Endothelial cell (in vitro differentiated cells): ENCODE measurements at regions not wholly inside any gene's neighbourhood (a gene's known extent, or its start where the extent isn't known, plus 50 kb on each side); places are given as distances from the start of the nearest gene placed in this dataset.

Experiments
- DNase-seq: peaks from one replicate; pipeline ENCODE4 v3.0.0; 2021; ENCODE audit warnings: low spot score
- H3K27ac Mint-ChIP-seq: one replicate; pipeline ENCODE4 v1.8.0; 2021; ENCODE audit warnings: mixed read lengths, inconsistent platforms; ENCODE audit not compliant: unreplicated experiment
- H3K27me3 Mint-ChIP-seq: one replicate; pipeline ENCODE4 v1.8.0; 2021; ENCODE audit warnings: mild to moderate bottlenecking, moderate library complexity, mixed read lengths, inconsistent platforms; ENCODE audit not compliant: unreplicated experiment
- H3K36me3 Mint-ChIP-seq: one replicate; pipeline ENCODE4 v1.8.0; 2021; ENCODE audit warnings: mild to moderate bottlenecking, low read depth, mixed read lengths, inconsistent platforms; ENCODE audit not compliant: unreplicated experiment
- H3K4me1 Mint-ChIP-seq: one replicate; pipeline ENCODE4 v1.8.0; 2021; ENCODE audit warnings: mild to moderate bottlenecking, mixed read lengths, inconsistent platforms; ENCODE audit not compliant: unreplicated experiment
- H3K4me3 Mint-ChIP-seq: one replicate; pipeline ENCODE4 v1.8.0; 2021; ENCODE audit warnings: mild to moderate bottlenecking, mixed read lengths, inconsistent platforms; ENCODE audit not compliant: unreplicated experiment
- H3K9me3 Mint-ChIP-seq: one replicate; pipeline ENCODE4 v1.8.0; 2021; ENCODE audit warnings: mixed read lengths, inconsistent platforms; ENCODE audit not compliant: unreplicated experiment
- CTCF ChIP-seq: fragments of 200-600 bp; sonication (generic); IDR thresholded peaks from one replicate; pipeline ENCODE4 v1.5.0; 2021; ENCODE audit warnings: antibody characterized with exemption; ENCODE audit not compliant: unreplicated experiment

- no peak overlapping the region for H3K27ac Mint-ChIP-seq
- H3K4me3 Mint-ChIP-seq = no peak overlapping the region
- peaks cover 8% of the 10 kb centered on the region for H3K9me3 Mint-ChIP-seq
- H3K36me3 Mint-ChIP-seq = no peaks in the 10 kb centered on the region
- no peak for DNase-seq
- H3K4me1 Mint-ChIP-seq = no peaks in the 10 kb centered on the region
- no peak for TF ChIP-seq CTCF
- H3K27me3 Mint-ChIP-seq = no peaks in the 10 kb centered on the region
These were observed 2219.4 kb downstream of the NCAM2 start for GRCh38 chr21:23217597-23217996.

DNA sequence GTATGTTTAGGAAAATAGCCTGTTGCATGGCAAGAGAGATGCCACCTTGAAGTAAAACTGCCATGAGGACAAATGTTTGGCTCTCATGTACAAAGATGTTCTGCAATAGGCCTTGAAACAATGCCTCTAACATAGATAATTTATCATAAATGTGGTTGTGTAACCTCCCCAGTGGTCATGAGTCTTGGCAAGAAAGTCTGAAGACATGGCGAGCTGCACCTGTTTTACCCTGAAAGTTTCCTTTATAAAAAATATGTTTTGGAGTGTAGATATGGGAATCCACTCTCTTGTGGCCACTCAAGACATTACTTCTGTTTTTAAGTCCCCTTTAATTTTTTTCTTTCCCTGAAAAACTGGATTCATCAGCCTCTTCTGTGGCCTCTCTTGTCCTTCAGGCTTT lies 2217.1 kb downstream of the NCAM2 start:
- H3K4me3 Mint-ChIP-seq = no peak overlapping the region
- no peak overlapping the region for H3K27ac Mint-ChIP-seq
- H3K9me3 Mint-ChIP-seq = peaks cover 14% of the 10 kb centered on the region
- H3K36me3 Mint-ChIP-seq = peaks cover 5% of the 10 kb centered on the region
- TF ChIP-seq CTCF = no peak
- no peaks in the 10 kb centered on the region for H3K27me3 Mint-ChIP-seq
- no peak for DNase-seq
- no peaks in the 10 kb centered on the region for H3K4me1 Mint-ChIP-seq
